Nephron (organoid): ENCODE measurements at regions not wholly inside any gene's neighbourhood (a gene's known extent, or its start where the extent isn't known, plus 50 kb on each side); places are given as distances from the start of the nearest gene placed in this dataset.

Experiments
- H3K27ac Mint-ChIP-seq, 3 experiments: 2 replicates each; pipeline ENCODE4 v1.8.0; 2020; ENCODE audit warnings: mixed read lengths in 3 of 3, mild to moderate bottlenecking in 2 of 3, moderate library complexity in 1 of 3
- H3K27me3 Mint-ChIP-seq: 2 replicates; pipeline ENCODE4 v1.8.0; 2021; ENCODE audit warnings: low read depth, mild to moderate bottlenecking, moderate library complexity, mixed read lengths
- H3K36me3 Mint-ChIP-seq: 2 replicates; pipeline ENCODE4 v1.8.0; 2020; ENCODE audit warnings: low read depth, mixed read lengths
- H3K4me1 Mint-ChIP-seq: 2 replicates; pipeline ENCODE4 v1.8.0; 2020; ENCODE audit warnings: mixed read lengths
- H3K4me3 Mint-ChIP-seq, 3 experiments: 2 replicates each; pipeline ENCODE4 v1.8.0; 2020; ENCODE audit warnings: mild to moderate bottlenecking in 3 of 3, mixed read lengths in 3 of 3, moderate library complexity in 2 of 3
- H3K9me3 Mint-ChIP-seq: 2 replicates; pipeline ENCODE4 v1.8.0; 2020; ENCODE audit warnings: mixed read lengths
- TF ChIP-seq, protein P1 (sequence below), 3 experiments: fragments of 200-600 bp; sonication (generic); IDR thresholded peaks; one replicate each; pipeline ENCODE4 v1.5.0; 2021; ENCODE audit warnings: antibody characterized with exemption in 3 of 3; ENCODE audit not compliant: unreplicated experiment in 3 of 3

DNA sequence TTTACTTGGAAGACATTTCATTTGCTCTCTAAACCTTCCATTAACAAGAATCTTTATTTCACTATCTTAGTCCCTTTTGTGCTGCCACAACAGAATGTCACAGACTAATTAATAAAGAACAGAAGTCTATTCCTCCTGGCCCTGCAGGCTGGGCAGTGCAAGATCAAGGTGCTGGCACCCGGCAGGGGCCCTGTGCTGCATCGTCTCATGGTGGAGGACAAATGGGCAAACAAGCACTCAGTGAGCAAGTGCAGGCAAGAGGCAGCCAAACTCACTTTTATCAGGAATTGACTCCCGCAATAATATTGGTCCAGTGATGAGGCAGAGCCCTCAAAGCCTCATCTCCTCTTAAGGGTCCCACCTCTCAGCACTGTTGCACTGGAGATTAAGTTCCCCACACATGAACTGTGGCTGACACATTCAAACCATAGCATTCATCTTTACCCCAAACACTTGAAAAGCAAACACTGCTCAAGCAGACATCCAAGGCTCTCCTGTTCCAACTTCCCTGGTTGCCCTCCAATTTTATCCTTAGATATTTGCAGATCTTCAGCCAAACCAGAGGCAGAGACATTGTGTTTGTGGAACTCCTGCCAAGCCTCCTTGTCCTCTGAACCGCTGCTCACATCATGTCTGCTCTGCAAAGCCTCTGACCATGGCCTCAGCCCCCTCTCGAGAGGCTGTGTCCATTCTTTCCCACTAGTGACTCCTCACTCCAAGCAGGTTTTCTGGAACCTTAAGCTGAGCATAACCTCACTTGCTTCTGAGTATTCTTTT lies 404.4 kb upstream of the SOX11 start:
- H3K36me3 Mint-ChIP-seq: no peaks in the 10 kb centered on the region
- H3K4me3 Mint-ChIP-seq: no peak overlapping the region
- TF ChIP-seq, protein P1, sequence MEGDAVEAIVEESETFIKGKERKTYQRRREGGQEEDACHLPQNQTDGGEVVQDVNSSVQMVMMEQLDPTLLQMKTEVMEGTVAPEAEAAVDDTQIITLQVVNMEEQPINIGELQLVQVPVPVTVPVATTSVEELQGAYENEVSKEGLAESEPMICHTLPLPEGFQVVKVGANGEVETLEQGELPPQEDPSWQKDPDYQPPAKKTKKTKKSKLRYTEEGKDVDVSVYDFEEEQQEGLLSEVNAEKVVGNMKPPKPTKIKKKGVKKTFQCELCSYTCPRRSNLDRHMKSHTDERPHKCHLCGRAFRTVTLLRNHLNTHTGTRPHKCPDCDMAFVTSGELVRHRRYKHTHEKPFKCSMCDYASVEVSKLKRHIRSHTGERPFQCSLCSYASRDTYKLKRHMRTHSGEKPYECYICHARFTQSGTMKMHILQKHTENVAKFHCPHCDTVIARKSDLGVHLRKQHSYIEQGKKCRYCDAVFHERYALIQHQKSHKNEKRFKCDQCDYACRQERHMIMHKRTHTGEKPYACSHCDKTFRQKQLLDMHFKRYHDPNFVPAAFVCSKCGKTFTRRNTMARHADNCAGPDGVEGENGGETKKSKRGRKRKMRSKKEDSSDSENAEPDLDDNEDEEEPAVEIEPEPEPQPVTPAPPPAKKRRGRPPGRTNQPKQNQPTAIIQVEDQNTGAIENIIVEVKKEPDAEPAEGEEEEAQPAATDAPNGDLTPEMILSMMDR (IDR thresholded peaks at IDR 0.05; ENCODE audit: unreplicated experiment in 3 of 3): no peak
- H3K9me3 Mint-ChIP-seq: no peaks in the 10 kb centered on the region
- H3K27me3 Mint-ChIP-seq: peaks cover 3% of the 10 kb centered on the region
- peaks cover 5% of the 10 kb centered on the region for H3K4me1 Mint-ChIP-seq
- no peak overlapping the region for H3K27ac Mint-ChIP-seq

- Mint-ChIP-seq H3K9me3 (no peaks in the 10 kb centered on the region), H3K4me3 (no peak overlapping the region), H3K4me1 (peaks cover 15% of the 10 kb centered on the region), H3K27ac (no peak overlapping the region), H3K27me3 (no peaks in the 10 kb centered on the region), H3K36me3 (no peaks in the 10 kb centered on the region)
- TF ChIP-seq, protein P1 (IDR thresholded peaks at IDR 0.05; ENCODE audit: unreplicated experiment in 3 of 3): no peak
Observed at GRCh38 chr2:5290900-5291546, 401.2 kb upstream of the SOX11 start.

DNA sequence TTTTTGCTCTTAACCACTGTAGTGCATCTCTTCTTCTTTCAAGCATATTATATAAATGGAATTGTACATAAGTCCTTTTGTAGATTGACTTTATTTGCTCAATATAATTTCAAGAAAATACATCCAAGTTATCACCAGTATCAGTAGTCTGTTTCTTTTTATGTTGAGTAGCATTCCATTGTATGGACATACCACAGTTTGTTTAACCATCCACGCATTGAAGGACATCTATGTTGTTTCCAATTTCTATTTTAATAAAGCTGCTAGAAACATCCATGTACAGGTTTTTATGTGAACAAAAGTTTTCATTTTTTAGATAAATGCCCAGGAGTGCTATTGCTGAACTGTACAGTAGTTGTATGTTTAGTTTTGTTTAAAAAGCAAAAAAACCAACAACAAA lies 387.5 kb upstream of the SOX11 start:
- TF ChIP-seq, protein P1 (IDR thresholded peaks at IDR 0.05; ENCODE audit: unreplicated experiment in 3 of 3): no peak
- Mint-ChIP-seq H3K9me3 (peaks cover 19% of the 10 kb centered on the region), H3K36me3 (no peaks in the 10 kb centered on the region), H3K4me1 (peaks cover 8% of the 10 kb centered on the region), H3K27me3 (peaks cover 3% of the 10 kb centered on the region), H3K4me3 (no peak overlapping the region), H3K27ac (no peak overlapping the region)

DNA sequence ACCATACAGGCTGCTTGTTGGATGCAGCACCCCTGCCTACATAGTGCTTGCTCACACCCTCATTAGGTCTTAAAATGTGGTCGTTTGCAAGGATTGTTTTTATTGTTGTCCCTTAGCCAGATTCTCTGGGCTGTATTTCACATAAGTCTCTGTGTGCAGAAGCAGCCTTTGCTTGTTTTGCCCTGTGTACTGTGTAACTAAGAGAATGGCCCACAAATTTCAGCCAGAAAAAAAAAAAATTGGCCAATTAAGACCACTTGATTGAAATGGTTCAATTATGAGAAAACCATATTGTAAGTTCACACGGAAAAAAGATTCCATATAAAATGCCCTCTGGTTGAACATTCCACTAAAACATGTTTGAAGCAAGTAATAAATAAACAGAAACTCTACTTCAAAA lies 377.1 kb upstream of the SOX11 start:
- H3K27ac Mint-ChIP-seq: no peak overlapping the region
- no peak overlapping the region for H3K4me3 Mint-ChIP-seq
- peaks cover 11% of the 10 kb centered on the region for H3K4me1 Mint-ChIP-seq
- H3K9me3 Mint-ChIP-seq: peaks cover 6% of the 10 kb centered on the region
- TF ChIP-seq, protein P1 (IDR thresholded peaks at IDR 0.05; ENCODE audit: unreplicated experiment in 3 of 3): no peak
- H3K27me3 Mint-ChIP-seq: peaks cover 4% of the 10 kb centered on the region
- H3K36me3 Mint-ChIP-seq: no peaks in the 10 kb centered on the region

DNA sequence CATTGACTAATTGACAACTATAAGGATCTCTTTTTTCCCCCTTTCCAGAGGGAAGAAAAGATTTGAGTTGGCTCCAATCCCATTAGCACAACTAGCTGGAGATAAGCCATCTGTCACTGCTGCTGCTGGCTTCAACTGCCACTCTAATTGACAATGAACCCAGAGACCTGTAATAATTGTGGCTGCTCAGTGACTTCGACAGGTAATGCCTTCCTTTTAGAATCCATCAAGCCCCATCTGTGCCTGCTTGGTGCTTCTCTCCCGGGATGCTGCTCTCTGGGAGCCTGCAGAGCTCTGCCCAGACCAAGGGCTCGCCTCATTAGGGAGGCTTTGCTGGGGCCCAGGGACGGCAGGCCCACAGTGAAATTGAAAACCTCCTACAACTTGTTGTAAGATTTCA lies 376.7 kb upstream of the SOX11 start:
- TF ChIP-seq, protein P1 (IDR thresholded peaks at IDR 0.05; ENCODE audit: unreplicated experiment in 3 of 3): no peak
- Mint-ChIP-seq H3K4me1 (peaks cover 11% of the 10 kb centered on the region), H3K4me3 (no peak overlapping the region), H3K27ac (no peak overlapping the region), H3K9me3 (peaks cover 4% of the 10 kb centered on the region), H3K36me3 (no peaks in the 10 kb centered on the region), H3K27me3 (peaks cover 4% of the 10 kb centered on the region)
